Neural cell (in vitro differentiated cells): ENCODE measurements at regions not wholly inside any gene's neighbourhood (a gene's known extent, or its start where the extent isn't known, plus 50 kb on each side); places are given as distances from the start of the nearest gene placed in this dataset.

Experiments used
- H2AFZ ChIP-seq: fragments of 200-600, 300-800 bp; sonication (generic), shearing (Covaris generic); 2 replicates; pipeline ENCODE4 v1.6.0; 2014; ENCODE audit warnings: low read depth, mild to moderate bottlenecking, antibody characterized with exemption, low read length, moderate library complexity
- H3F3A ChIP-seq: fragments of 200-600 bp; shearing (Covaris generic); 2 replicates; pipeline ENCODE4 v1.6.1; 2016; ENCODE audit warnings: mild to moderate bottlenecking, moderate library complexity, mixed read lengths, antibody characterized with exemption, low read length; ENCODE audit not compliant: insufficient read depth, poor library complexity, severe bottlenecking
- H3K27ac ChIP-seq: fragments of 200-600, 300-800 bp; sonication (generic), shearing (Covaris generic); 2 replicates; pipeline ENCODE4 v1.5.1; 2014; ENCODE audit warnings: mild to moderate bottlenecking, low read length, moderate library complexity
- H3K27me3 ChIP-seq: fragments of 300-800, 200-600 bp; sonication (generic), shearing (Covaris generic); 2 replicates; pipeline ENCODE4 v1.6.0; 2014; ENCODE audit warnings: mild to moderate bottlenecking, low read depth, low read length, moderate library complexity; ENCODE audit not compliant: insufficient read depth
- H3K36me3 ChIP-seq: fragments of 300-800, 200-600 bp; sonication (generic), shearing (Covaris generic); 2 replicates; pipeline ENCODE4 v1.5.1; 2014; ENCODE audit warnings: mild to moderate bottlenecking, antibody characterized with exemption, low read length, moderate library complexity; ENCODE audit not compliant: insufficient read depth
- H3K4me2 ChIP-seq: fragments of 300-800, 200-600 bp; sonication (generic), shearing (Covaris generic); 2 replicates; pipeline ENCODE4 v1.6.0; 2014; ENCODE audit warnings: mild to moderate bottlenecking, low read length
- H3K4me3 ChIP-seq: fragments of 300-800, 200-600 bp; sonication (generic), shearing (Covaris generic); 2 replicates; pipeline ENCODE4 v1.5.1; 2014; ENCODE audit warnings: mild to moderate bottlenecking, low read length, moderate library complexity
- H3K79me2 ChIP-seq: fragments of 200-600 bp; shearing (Covaris generic); replicated peaks from 2 replicates; pipeline ENCODE4 v1.6.0; 2014; ENCODE audit warnings: mild to moderate bottlenecking, low read length, moderate library complexity; ENCODE audit not compliant: insufficient read depth
- H3K9ac ChIP-seq: fragments of 300-800, 200-600 bp; sonication (generic), shearing (Covaris generic); 2 replicates; pipeline ENCODE4 v1.6.1; 2016; ENCODE audit warnings: mild to moderate bottlenecking, low read length, mixed read lengths
- H3K9me2 ChIP-seq: fragments of 200-600 bp; shearing (Covaris generic); 2 replicates; pipeline ENCODE4 v1.6.1; 2016; ENCODE audit warnings: mild to moderate bottlenecking, low read length, mixed read lengths; ENCODE audit not compliant: insufficient read depth
- H3K9me3 ChIP-seq: fragments of 200-600, 300-800 bp; sonication (generic), shearing (Covaris generic); 2 replicates; pipeline ENCODE4 v1.6.1; 2016; ENCODE audit warnings: mild to moderate bottlenecking, mixed run types, low read length, moderate library complexity, mixed read lengths
- H4K20me1 ChIP-seq: fragments of 200-600 bp; shearing (Covaris generic); 2 replicates; pipeline ENCODE4 v1.6.1; 2016; ENCODE audit warnings: mild to moderate bottlenecking, mixed run types; ENCODE audit not compliant: insufficient read depth
- CTCF ChIP-seq: fragments of 450-650 bp; IDR thresholded peaks from 2 replicates; pipeline ENCODE4 v1.5.1; 2014; ENCODE audit warnings: antibody characterized with exemption, mild to moderate bottlenecking, moderate library complexity; ENCODE audit not compliant: poor library complexity, severe bottlenecking
- EP300 ChIP-seq: fragments of 450-650 bp; conservative IDR thresholded peaks from 2 replicates; pipeline ENCODE4 v1.6.1; 2014; ENCODE audit warnings: antibody characterized with exemption, mild to moderate bottlenecking, moderate library complexity; ENCODE audit not compliant: poor library complexity, severe bottlenecking
- EZH2 ChIP-seq: fragments of 200-600, 300-800 bp; shearing (Covaris generic), sonication (generic); IDR thresholded peaks from 2 replicates; pipeline ENCODE4 v1.6.1; 2014; ENCODE audit warnings: antibody characterized with exemption, low read length, borderline replicate concordance, mild to moderate bottlenecking; ENCODE audit not compliant: insufficient read depth, poor library complexity, severe bottlenecking
- MXI1 ChIP-seq: fragments of 450-650 bp; conservative IDR thresholded peaks from 2 replicates; pipeline ENCODE4 v1.6.1; 2014; ENCODE audit warnings: antibody characterized with exemption, mild to moderate bottlenecking; ENCODE audit not compliant: poor library complexity, severe bottlenecking
- POLR2AphosphoS5 ChIP-seq: IDR thresholded peaks from 2 replicates; pipeline ENCODE4 v1.6.1; 2012
- RAD21 ChIP-seq: fragments of 450-650 bp; conservative IDR thresholded peaks from 2 replicates; pipeline ENCODE4 v1.6.1; 2014; ENCODE audit warnings: antibody characterized with exemption, mild to moderate bottlenecking, moderate library complexity
- SMC3 ChIP-seq: fragments of 450-650 bp; conservative IDR thresholded peaks from 2 replicates; pipeline ENCODE4 v1.6.1; 2014; ENCODE audit warnings: antibody characterized with exemption, mild to moderate bottlenecking, moderate library complexity; ENCODE audit not compliant: poor library complexity
- TAF1 ChIP-seq: IDR thresholded peaks from 2 replicates; pipeline ENCODE4 v1.6.1; 2012; ENCODE audit warnings: low read depth
- TF ChIP-seq, protein P1 (sequence below): IDR thresholded peaks from 2 replicates; pipeline ENCODE4 v1.6.1; 2012; ENCODE audit warnings: borderline replicate concordance

DNA sequence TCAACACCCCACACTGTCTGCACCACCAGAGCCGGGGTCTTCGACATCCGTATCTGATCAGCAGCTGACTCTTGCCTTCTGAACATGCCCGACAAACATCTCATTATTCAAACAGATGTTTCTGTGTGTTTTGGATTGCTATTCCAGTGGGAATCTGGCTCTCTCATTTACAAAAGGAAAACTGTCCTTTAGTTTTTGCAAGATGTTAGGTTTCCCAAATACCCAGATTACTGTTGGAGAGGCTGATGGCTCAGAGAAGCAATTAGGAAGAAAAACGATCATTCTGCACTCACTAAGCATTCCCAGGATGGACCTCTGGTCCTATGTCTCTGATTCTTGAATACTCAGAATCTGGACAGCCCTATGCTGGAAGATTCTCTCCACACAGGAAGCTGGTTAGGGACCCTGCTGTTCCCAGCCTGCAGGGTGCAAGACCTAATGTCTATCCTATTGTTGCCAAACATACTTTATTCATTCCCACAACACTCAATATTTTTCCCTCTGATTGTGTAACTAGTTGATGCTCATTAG lies 532.9 kb downstream of the CDH26 start:
- H3K27me3 ChIP-seq: no peaks in the 10 kb centered on the region
- no peaks in the 10 kb centered on the region for H3K36me3 ChIP-seq
- H3K9me2 ChIP-seq: no peaks in the 10 kb centered on the region
- no peaks in the 10 kb centered on the region for H3K9me3 ChIP-seq
- no peaks in the 10 kb centered on the region for H3K79me2 ChIP-seq
- H3K4me3 ChIP-seq: no peak overlapping the region
- no peak overlapping the region for H3K27ac ChIP-seq
- H2AFZ ChIP-seq: no peak overlapping the region
- no peaks in the 10 kb centered on the region for H3F3A ChIP-seq
- no peaks in the 10 kb centered on the region for H4K20me1 ChIP-seq
- TF ChIP-seq TAF1 (no peak), EP300 (no peak)
- H3K9ac ChIP-seq: no peak overlapping the region
- no peak overlapping the region for H3K4me2 ChIP-seq

DNA sequence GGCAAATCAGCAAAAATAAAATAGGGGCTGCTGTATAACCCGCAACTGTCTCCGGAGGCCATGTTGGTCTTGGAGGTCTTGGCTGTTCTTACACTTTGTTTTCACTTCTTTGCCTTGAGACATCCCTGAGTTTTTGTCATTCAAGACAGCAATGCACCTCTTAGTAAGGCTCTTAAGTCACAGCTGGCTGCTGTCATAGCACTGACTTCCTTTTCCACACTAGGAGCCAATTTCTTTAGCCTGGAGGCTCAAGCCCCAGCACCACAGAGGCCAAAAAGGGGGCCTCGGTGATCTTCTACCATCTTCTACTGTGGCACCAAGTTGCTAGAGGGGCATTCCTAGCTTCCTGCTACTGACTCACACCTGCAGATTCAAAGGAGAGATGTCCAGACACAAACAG lies 536.3 kb downstream of the CDH26 start:
- H3K36me3 ChIP-seq: no peaks in the 10 kb centered on the region
- no peaks in the 10 kb centered on the region for H3K9me2 ChIP-seq
- no peaks in the 10 kb centered on the region for H3K9me3 ChIP-seq
- no peaks in the 10 kb centered on the region for H4K20me1 ChIP-seq
- H3F3A ChIP-seq: no peaks in the 10 kb centered on the region
- H3K9ac ChIP-seq: no peak overlapping the region
- H3K27ac ChIP-seq: no peak overlapping the region
- no peak overlapping the region for H2AFZ ChIP-seq
- H3K4me2 ChIP-seq: no peak overlapping the region
- H3K79me2 ChIP-seq: no peaks in the 10 kb centered on the region
- H3K27me3 ChIP-seq: no peaks in the 10 kb centered on the region
- TF ChIP-seq EZH2 (no peak), CTCF (no peak), TAF1 (no peak), RAD21 (no peak), MXI1 (no peak), POLR2AphosphoS5 (no peak), SMC3 (no peak), EP300 (no peak)
- TF ChIP-seq, protein P1, sequence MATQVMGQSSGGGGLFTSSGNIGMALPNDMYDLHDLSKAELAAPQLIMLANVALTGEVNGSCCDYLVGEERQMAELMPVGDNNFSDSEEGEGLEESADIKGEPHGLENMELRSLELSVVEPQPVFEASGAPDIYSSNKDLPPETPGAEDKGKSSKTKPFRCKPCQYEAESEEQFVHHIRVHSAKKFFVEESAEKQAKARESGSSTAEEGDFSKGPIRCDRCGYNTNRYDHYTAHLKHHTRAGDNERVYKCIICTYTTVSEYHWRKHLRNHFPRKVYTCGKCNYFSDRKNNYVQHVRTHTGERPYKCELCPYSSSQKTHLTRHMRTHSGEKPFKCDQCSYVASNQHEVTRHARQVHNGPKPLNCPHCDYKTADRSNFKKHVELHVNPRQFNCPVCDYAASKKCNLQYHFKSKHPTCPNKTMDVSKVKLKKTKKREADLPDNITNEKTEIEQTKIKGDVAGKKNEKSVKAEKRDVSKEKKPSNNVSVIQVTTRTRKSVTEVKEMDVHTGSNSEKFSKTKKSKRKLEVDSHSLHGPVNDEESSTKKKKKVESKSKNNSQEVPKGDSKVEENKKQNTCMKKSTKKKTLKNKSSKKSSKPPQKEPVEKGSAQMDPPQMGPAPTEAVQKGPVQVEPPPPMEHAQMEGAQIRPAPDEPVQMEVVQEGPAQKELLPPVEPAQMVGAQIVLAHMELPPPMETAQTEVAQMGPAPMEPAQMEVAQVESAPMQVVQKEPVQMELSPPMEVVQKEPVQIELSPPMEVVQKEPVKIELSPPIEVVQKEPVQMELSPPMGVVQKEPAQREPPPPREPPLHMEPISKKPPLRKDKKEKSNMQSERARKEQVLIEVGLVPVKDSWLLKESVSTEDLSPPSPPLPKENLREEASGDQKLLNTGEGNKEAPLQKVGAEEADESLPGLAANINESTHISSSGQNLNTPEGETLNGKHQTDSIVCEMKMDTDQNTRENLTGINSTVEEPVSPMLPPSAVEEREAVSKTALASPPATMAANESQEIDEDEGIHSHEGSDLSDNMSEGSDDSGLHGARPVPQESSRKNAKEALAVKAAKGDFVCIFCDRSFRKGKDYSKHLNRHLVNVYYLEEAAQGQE: no peak
- H3K4me3 ChIP-seq: no peak overlapping the region
